Breast epithelium (tissue), 4 donors: ENCODE measurements at regions not wholly inside any gene's neighbourhood (a gene's known extent, or its start where the extent isn't known, plus 50 kb on each side); places are given as distances from the start of the nearest gene placed in this dataset.

Experiments used
- DNase-seq, 2 donors: peaks; one replicate each; pipeline ENCODE4 v3.0.0-alpha.2; 2019; ENCODE audit warnings: low spot score in 2 of 2
- H3K27ac ChIP-seq, 2 donors: fragments of 200-600 bp; sonication (generic) in 1 of 2; one replicate each; pipeline ENCODE4 v1.5.1; 2016 to 2019; ENCODE audit warnings: mild to moderate bottlenecking in 1 of 2
- H3K27me3 ChIP-seq, 2 donors: fragments of 200-600 bp; sonication (generic) in 1 of 2; one replicate each; pipeline versions ENCODE4 v1.5.1 to v1.6.0; 2017 to 2019; ENCODE audit warnings: control low read depth in 1 of 2, mild to moderate bottlenecking in 1 of 2
- H3K36me3 ChIP-seq: fragments of 200-600 bp; one replicate; pipeline ENCODE4 v1.5.1; 2019
- H3K4me1 ChIP-seq, 2 donors: fragments of 200-600 bp; sonication (generic); one replicate each; pipeline ENCODE4 v1.5.1; 2016 to 2019; ENCODE audit warnings: control low read depth in 1 of 2
- H3K4me3 ChIP-seq, 3 donors: fragments of 200-600 bp; sonication (generic); 1 replicate in 2 of 3; 2 replicates in 1 of 3; pipeline ENCODE4 v1.5.1; 2016 to 2019; ENCODE audit warnings: mild to moderate bottlenecking in 3 of 3, moderate library complexity in 2 of 3
- H3K9me3 ChIP-seq, 2 donors: fragments of 200-600 bp; sonication (generic) in 1 of 2; one replicate each; pipeline ENCODE4 v1.5.1; 2016 to 2019; ENCODE audit warnings: control low read depth in 1 of 2
- CTCF ChIP-seq, 3 donors: fragments of 450-650 bp; IDR thresholded peaks; one replicate each; pipeline ENCODE4 v1.5.1; 2016 to 2017; ENCODE audit warnings: antibody characterized with exemption in 3 of 3, mild to moderate bottlenecking in 3 of 3, moderate library complexity in 3 of 3
- POLR2A ChIP-seq: fragments of 450-650 bp; IDR thresholded peaks from one replicate; pipeline ENCODE4 v1.6.1; 2016; ENCODE audit warnings: antibody characterized with exemption, mild to moderate bottlenecking, moderate library complexity
- POLR2AphosphoS5 ChIP-seq, 3 donors: sonication (generic); formaldehyde crosslinking; IDR thresholded peaks; one replicate each; pipeline ENCODE4 v1.6.1; 2017; ENCODE audit warnings: antibody characterized with exemption in 3 of 3
- intact Hi-C: fragments of 100-400 bp; cut with DNase I; formaldehyde crosslinking; loops from one replicate; pipeline ENCODE4 v1.15.1; 2023; ENCODE audit warnings: low total_unique reads

- Histone ChIP-seq H3K4me3 (no peak overlapping the region), H3K9me3 (no peaks in the 10 kb centered on the region), H3K27me3 (no peaks in the 10 kb centered on the region), H3K27ac (peak overlapping the region in 1 of 2 donors; percentile 58), H3K36me3 (no peaks in the 10 kb centered on the region), H3K4me1 (peaks cover 0 to 3% of the 10 kb centered on the region in 2 donors)
- TF ChIP-seq CTCF (IDR thresholded peaks at IDR 0.05) (no peak), POLR2AphosphoS5 (IDR thresholded peaks at IDR 0.05) (no peak), POLR2A (no peak)
- intact Hi-C loops, result no loop called here
- DNase-seq, result no peak
Observed at GRCh38 chr9:87197349-87198130, 250.2 kb upstream of the GAS1 start.

- no peak overlapping the region for H3K4me3 ChIP-seq
- H3K27me3 ChIP-seq, result no peaks in the 10 kb centered on the region
- peak overlapping the region in 1 of 2 donors; percentile 58 for H3K27ac ChIP-seq
- no peaks in the 10 kb centered on the region for H3K9me3 ChIP-seq
- intact Hi-C loops, result no loop called here
- TF ChIP-seq POLR2AphosphoS5 (IDR thresholded peaks at IDR 0.05) (no peak), CTCF (IDR thresholded peaks at IDR 0.05) (no peak), POLR2A (no peak)
- peaks cover 0 to 3% of the 10 kb centered on the region in 2 donors for H3K4me1 ChIP-seq
- no peak for DNase-seq
- H3K36me3 ChIP-seq, result no peaks in the 10 kb centered on the region
Observed at GRCh38 chr9:87198716-87199115, 251.4 kb upstream of the GAS1 start.

GRCh38 chr9:87199278-87199677 lies 252.0 kb upstream of the GAS1 start:
- H3K9me3 ChIP-seq, result no peaks in the 10 kb centered on the region
- TF ChIP-seq CTCF (IDR thresholded peaks at IDR 0.05) (no peak), POLR2A (no peak)
- DNase-seq, result no peak
- no peaks in the 10 kb centered on the region for H3K36me3 ChIP-seq
- no peak overlapping the region for H3K4me3 ChIP-seq
- peaks cover 0 to under 1% of the 10 kb centered on the region in 2 donors for H3K4me1 ChIP-seq
- intact Hi-C loops, result no loop called here
- H3K27me3 ChIP-seq, result no peaks in the 10 kb centered on the region
- no peak overlapping the region for H3K27ac ChIP-seq

- Histone ChIP-seq H3K36me3 (no peaks in the 10 kb centered on the region), H3K4me1 (no peaks in the 10 kb centered on the region), H3K4me3 (no peak overlapping the region), H3K9me3 (no peaks in the 10 kb centered on the region), H3K27me3 (no peaks in the 10 kb centered on the region), H3K27ac (no peak overlapping the region)
- DNase-seq, result no peak
- TF ChIP-seq CTCF (IDR thresholded peaks at IDR 0.05) (no peak), POLR2AphosphoS5 (IDR thresholded peaks at IDR 0.05) (no peak), POLR2A (no peak)
- intact Hi-C loops, result no loop called here
Observed at GRCh38 chr9:87199782-87200181, 252.5 kb upstream of the GAS1 start.

GRCh38 chr9:87201351-87201751 lies 254.0 kb upstream of the GAS1 start:
- Histone ChIP-seq H3K36me3 (no peaks in the 10 kb centered on the region), H3K9me3 (no peaks in the 10 kb centered on the region), H3K27me3 (no peaks in the 10 kb centered on the region), H3K4me1 (no peaks in the 10 kb centered on the region), H3K4me3 (no peak overlapping the region), H3K27ac (peak overlapping the region in 1 of 2 donors; percentile 21)
- intact Hi-C loops, result no loop called here
- no peak for DNase-seq
- no peak for TF ChIP-seq CTCF (IDR thresholded peaks at IDR 0.05)
- no peak for TF ChIP-seq POLR2A
- no peak for TF ChIP-seq POLR2AphosphoS5 (IDR thresholded peaks at IDR 0.05)
